GM12878 (cell line): ENCODE measurements at regions not wholly inside any gene's neighbourhood (a gene's known extent, or its start where the extent isn't known, plus 50 kb on each side); places are given as distances from the start of the nearest gene placed in this dataset.

Experiments
- ATAC-seq: fragments of 200-7000 bp; cut with Tn5 transposase; 3 replicates; pipeline ENCODE4 v1.9.1; 2020; ENCODE audit warnings: mild to moderate bottlenecking, moderate library complexity
- BruUV-seq: library from RNA; stranded (reverse); fragments of 400-500 nt; replicated peaks from 2 replicates; lab custom pipeline; 2021; lab: Mats Ljungman, UMichigan
- CTCF ChIA-PET: fragments of 300-600 bp; sonication (Branson Sonifier 250); formaldehyde crosslinking; extraction: SDS; loops from one replicate; lab custom pipeline; 2021; ENCODE audit warnings: inconsistent platforms; lab: Yijun Ruan, JAX
- POLR2A ChIA-PET: fragments of 350-600 bp; formaldehyde crosslinking; extraction: SDS; loops from one replicate; lab custom pipeline; 2021; ENCODE audit warnings: inconsistent platforms; lab: Charles Lee
- RAD21 ChIA-PET: fragments of 300-600 bp; sonication (Branson Sonifier 250); formaldehyde crosslinking; loops from one replicate; lab custom pipeline; 2023; ENCODE audit warnings: antibody characterized with exemption; ENCODE audit not compliant: unreplicated experiment; lab: Charles Lee
- SMC1A ChIA-PET: fragments of 300-600 bp; sonication (Branson Sonifier 250); formaldehyde crosslinking; loops from one replicate; lab custom pipeline; 2023; ENCODE audit not compliant: unreplicated experiment, uncharacterized antibody; lab: Charles Lee
- DNase-seq: peaks from one replicate; pipeline ENCODE4 v3.0.0-alpha.2; 2011; ENCODE audit warnings: low read depth, low spot score
- FAIRE-seq: peaks from 3 replicates; lab custom pipeline; 2011; peaks lifted over from hg19 to GRCh38; lab: Jason Lieb, UNC
- H2AFZ ChIP-seq: 2 replicates; pipeline ENCODE4 v1.6.0; 2011; ENCODE audit warnings: low read depth, low read length, control low read depth; ENCODE audit not compliant: control insufficient read depth
- H3K27ac ChIP-seq: 2 replicates; pipeline ENCODE4 v1.5.1; 2011; ENCODE audit warnings: control low read depth; ENCODE audit not compliant: control insufficient read depth, insufficient read depth
- H3K27me3 ChIP-seq, 2 experiments: replicated peaks in 1 of 2; 2 replicates each; pipeline versions ENCODE4 v1.6.0 to v1.6.1; 2011; ENCODE audit warnings: low read length in 1 of 2; ENCODE audit not compliant: control insufficient read depth in 2 of 2, insufficient read depth in 2 of 2
- H3K36me3 ChIP-seq, 2 experiments: 2 replicates each; pipeline ENCODE4 v1.5.1; 2011; ENCODE audit warnings: low read length in 1 of 2; ENCODE audit not compliant: control insufficient read depth in 2 of 2, insufficient read depth in 2 of 2
- H3K4me1 ChIP-seq: 2 replicates; pipeline ENCODE4 v1.6.1; 2011; ENCODE audit warnings: mild to moderate bottlenecking, low read length, moderate library complexity, mixed read lengths; ENCODE audit not compliant: control insufficient read depth, insufficient read depth
- H3K4me2 ChIP-seq: 2 replicates; pipeline ENCODE4 v1.6.0; 2011; ENCODE audit warnings: control low read depth; ENCODE audit not compliant: control insufficient read depth, insufficient read depth
- H3K4me3 ChIP-seq: fragments of 200-600 bp; sonication (generic); 2 replicates; pipeline ENCODE4 v1.5.1; 2016
- H3K79me2 ChIP-seq: 2 replicates; pipeline ENCODE4 v1.6.0; 2011; ENCODE audit warnings: low read length; ENCODE audit not compliant: control insufficient read depth, insufficient read depth
- H3K9ac ChIP-seq: 2 replicates; pipeline ENCODE4 v1.8.0; 2011; ENCODE audit warnings: low read length, control low read depth, mixed read lengths; ENCODE audit not compliant: control insufficient read depth, insufficient read depth
- H3K9me3 ChIP-seq: replicated peaks from 3 replicates; pipeline ENCODE4 v1.5.1; 2011; ENCODE audit warnings: mild to moderate bottlenecking, low read length; ENCODE audit not compliant: control insufficient read depth, insufficient read depth
- H4K20me1 ChIP-seq: 2 replicates; pipeline ENCODE4 v1.6.0; 2011; ENCODE audit not compliant: control insufficient read depth, insufficient read depth
- BCLAF1 ChIP-seq: fragments of 450-650 bp; IDR thresholded peaks from 2 replicates; pipeline ENCODE4 v1.6.1; 2017; ENCODE audit warnings: antibody characterized with exemption, mild to moderate bottlenecking, moderate library complexity
- EED ChIP-seq: sonication (generic); IDR thresholded peaks from 2 replicates; pipeline ENCODE4 v1.6.1; 2016; ENCODE audit warnings: antibody characterized with exemption, low read depth
- NFYA ChIP-seq: IDR thresholded peaks from 2 replicates; pipeline ENCODE4 v1.6.1; 2011; ENCODE audit warnings: low read depth, mild to moderate bottlenecking, low read length, improper control_type of control experiment, borderline replicate concordance
- RAD51 ChIP-seq: fragments of 450-650 bp; IDR thresholded peaks from 2 replicates; pipeline ENCODE4 v1.6.1; 2016; ENCODE audit warnings: moderate library complexity, mild to moderate bottlenecking, inconsistent platforms
- TCF7 ChIP-seq: IDR thresholded peaks from 2 replicates; pipeline ENCODE4 v1.6.1; 2014; ENCODE audit warnings: antibody characterized with exemption, borderline replicate concordance
- ZSCAN29 ChIP-seq: fragments of 450-650 bp; IDR thresholded peaks from 2 replicates; pipeline ENCODE4 v1.6.1; 2017; ENCODE audit warnings: mild to moderate bottlenecking, moderate library complexity
- WGBS: methylation state at CpG from one replicate; pipeline ENCODE4 v1.1.6; 2016; ENCODE audit warnings: low lambda C conversion rate; ENCODE audit not compliant: insufficient replicate concordance, insufficient coverage; ENCODE audit errors: missing lambda C conversion rate; 5-methylcytosine and 5-hydroxymethylcytosine counted together
- in situ Hi-C: fragments of 300-500 bp; cut with MboI; formaldehyde crosslinking; loops from 9 replicates; pipeline ENCODE4 v1.14.3; 2018; ENCODE audit warnings: mixed read lengths
- intact Hi-C: fragments of 100-400 bp; cut with micrococcal nuclease; formaldehyde crosslinking; loops from one replicate; pipeline ENCODE4 v1.14.2; 2022; ENCODE audit not compliant: unreplicated experiment

- RAD21 ChIA-PET: no interaction called here
These were observed 593.7 kb downstream of the DNAH5 start for GRCh38 chr5:13350767-13351166.

GRCh38 chr5:13348568-13348967 is 595.9 kb downstream of the DNAH5 start:
- H3K79me2 ChIP-seq: no peaks in the 10 kb centered on the region
- SMC1A ChIA-PET: no interaction called here
- POLR2A ChIA-PET: no interaction called here
- TF ChIP-seq NFYA: no peak
- TF ChIP-seq ZSCAN29: no peak
- no peak for TF ChIP-seq BCLAF1
- CTCF ChIA-PET: no interaction called here
- intact Hi-C loops (no loop called here), in situ Hi-C loops (no loop called here)
- no peaks in the 10 kb centered on the region for H3K4me1 ChIP-seq
- H3K27ac ChIP-seq: no peak overlapping the region
- H3K9ac ChIP-seq: no peak overlapping the region
- H4K20me1 ChIP-seq: no peaks in the 10 kb centered on the region
- RAD21 ChIA-PET: no interaction called here
- H2AFZ ChIP-seq: no peak overlapping the region
- H3K27me3 ChIP-seq: no peaks in the 10 kb centered on the region
- FAIRE-seq: no peak
- 33% methylated on average over 3 of the region's 3 CpGs for WGBS
- H3K36me3 ChIP-seq: no peaks in the 10 kb centered on the region
- H3K4me3 ChIP-seq: no peak overlapping the region
- DNase-seq: no peak
- no peak overlapping the region for H3K4me2 ChIP-seq
- no peak for ATAC-seq
- BruUV-seq: no TSS peak
- H3K9me3 ChIP-seq: no peaks in the 10 kb centered on the region

More at GRCh38 chr5:13350767-13351166, 593.7 kb downstream of the DNAH5 start:
- ChIA-PET POLR2A (no interaction called here), CTCF (no interaction called here), SMC1A (no interaction called here)
- H3K4me2 ChIP-seq: no peak overlapping the region
- H3K4me1 ChIP-seq: no peaks in the 10 kb centered on the region
- TF ChIP-seq TCF7: no peak
- TF ChIP-seq RAD51: no peak
- TF ChIP-seq EED: no peak
- H3K27me3 ChIP-seq: no peaks in the 10 kb centered on the region
- 13% methylated on average over 2 of the region's 2 CpGs for WGBS
- no peaks in the 10 kb centered on the region for H4K20me1 ChIP-seq
- no peaks in the 10 kb centered on the region for H3K9me3 ChIP-seq
- BruUV-seq: no TSS peak
- H3K36me3 ChIP-seq: no peaks in the 10 kb centered on the region
- intact Hi-C loops: no loop called here
- no peak overlapping the region for H3K4me3 ChIP-seq
- ATAC-seq (no peak), DNase-seq (no peak), FAIRE-seq (no peak)
- H2AFZ ChIP-seq: no peak overlapping the region
- H3K79me2 ChIP-seq: no peaks in the 10 kb centered on the region
- no peak overlapping the region for H3K9ac ChIP-seq
- in situ Hi-C loops: no loop called here
- no peak overlapping the region for H3K27ac ChIP-seq
